Caki2 (cell line): ENCODE measurements at regions not wholly inside any gene's neighbourhood (a gene's known extent, or its start where the extent isn't known, plus 50 kb on each side); places are given as distances from the start of the nearest gene placed in this dataset.
"Not testable (repeated sequence)": the region's sequence is repeated elsewhere in the genome, so short reads cannot be mapped to it uniquely, and the experiment has no call there.

Experiments
- DNase-seq: peaks from one replicate; pipeline ENCODE4 v3.0.0-alpha.2; 2015; ENCODE audit warnings: low read depth
- in situ Hi-C: cut with HindIII; loops from 2 replicates; pipeline ENCODE4 v1.10.0; 2016; ENCODE audit warnings: low sequenced_read_pairs, low pct_unique_long_range_greater_than_20kb, mixed read lengths

DNA sequence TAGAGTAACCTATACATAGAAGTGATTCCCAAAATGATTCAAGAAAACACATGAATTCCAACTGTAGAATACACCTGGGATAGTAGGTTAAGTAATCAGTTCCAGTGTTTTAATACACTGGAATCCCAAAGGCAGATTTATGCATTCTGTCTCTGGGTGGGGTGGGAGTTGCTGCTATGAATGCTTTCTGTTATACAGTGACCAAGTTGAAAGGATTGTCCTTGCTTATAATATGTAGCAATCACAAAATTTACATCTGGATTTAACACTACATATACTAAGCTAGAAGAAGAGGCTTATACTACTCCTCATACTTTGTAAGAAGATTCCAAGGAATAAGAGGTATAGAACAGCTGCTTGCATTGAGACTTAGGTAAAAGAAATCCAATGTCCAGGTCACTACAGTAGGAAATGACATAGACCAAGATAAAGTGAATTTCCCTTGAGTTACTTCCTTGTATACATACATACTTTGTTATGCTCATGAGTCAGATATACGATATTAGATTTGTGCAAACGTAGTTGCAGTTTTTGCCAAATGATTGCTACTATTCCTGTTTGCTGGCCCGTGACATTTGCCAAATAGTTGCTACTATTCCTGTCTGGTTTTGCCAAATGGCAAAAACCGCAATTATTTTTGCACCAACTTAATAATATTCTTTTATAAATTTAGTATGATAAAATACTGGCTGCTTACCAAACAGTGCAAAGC is 210.5 kb upstream of the DIAPH2 start:
- DNase-seq, result no peak
- in situ Hi-C loops, result no loop called here

DNA sequence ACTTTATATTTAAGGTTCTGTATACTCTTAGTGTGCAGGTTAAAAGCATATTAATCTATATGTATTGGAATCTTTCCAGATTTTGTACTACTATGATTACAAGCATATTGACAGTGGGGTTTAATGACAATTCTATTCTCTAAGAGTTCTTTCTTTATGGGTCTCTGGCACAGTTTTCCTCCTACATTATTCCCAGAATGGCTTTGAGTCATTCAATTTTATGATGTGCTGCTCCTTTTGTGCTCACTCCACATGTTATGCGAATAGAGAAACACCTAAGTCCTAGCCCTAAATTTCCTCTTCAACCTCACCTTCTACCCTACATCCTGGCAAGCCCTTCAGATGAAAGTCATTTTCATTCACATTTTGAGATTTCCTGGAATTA is 209.9 kb upstream of the DIAPH2 start:
- in situ Hi-C loops, result no loop called here
- DNase-seq, result no peak

DNA sequence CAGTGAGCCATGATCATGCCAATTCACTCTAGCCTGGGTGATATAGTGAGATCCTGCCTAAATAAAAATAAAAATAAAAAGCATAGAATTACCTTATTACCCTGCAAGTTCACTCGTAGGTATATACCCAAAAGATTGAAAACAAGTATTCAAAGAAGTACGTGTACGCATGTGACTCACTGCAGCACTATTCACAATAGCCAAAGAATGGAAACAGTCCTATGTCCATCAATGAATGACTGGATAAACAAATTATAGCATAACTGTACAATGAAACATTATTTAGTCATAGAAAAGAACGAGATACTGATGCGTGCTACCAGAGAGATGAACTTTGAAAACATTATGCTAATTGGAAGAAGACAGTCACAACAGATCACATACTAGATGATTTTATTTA is 204.6 kb upstream of the DIAPH2 start:
- in situ Hi-C loops, result no loop called here
- no peak for DNase-seq

DNA sequence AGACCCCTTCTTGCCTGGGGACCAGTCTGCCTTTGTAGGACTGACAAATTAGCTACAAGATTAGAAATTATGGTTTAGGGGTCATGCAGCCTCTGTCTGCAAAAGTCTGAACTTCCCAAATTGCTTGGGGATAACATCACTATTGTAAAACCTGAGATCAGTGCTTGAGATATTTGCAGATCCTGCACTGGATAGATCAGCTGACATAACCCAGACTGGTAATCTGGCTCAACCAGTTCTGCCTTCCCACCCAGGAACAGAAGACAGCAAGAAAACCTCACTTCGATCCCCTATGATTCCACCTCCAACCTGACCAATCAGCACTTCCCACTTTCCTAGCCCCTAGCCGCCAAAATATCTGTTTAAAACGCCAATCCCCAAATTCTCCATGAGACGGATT is 202.8 kb upstream of the DIAPH2 start:
- no peak for DNase-seq
- in situ Hi-C loops, result no loop called here

DNA sequence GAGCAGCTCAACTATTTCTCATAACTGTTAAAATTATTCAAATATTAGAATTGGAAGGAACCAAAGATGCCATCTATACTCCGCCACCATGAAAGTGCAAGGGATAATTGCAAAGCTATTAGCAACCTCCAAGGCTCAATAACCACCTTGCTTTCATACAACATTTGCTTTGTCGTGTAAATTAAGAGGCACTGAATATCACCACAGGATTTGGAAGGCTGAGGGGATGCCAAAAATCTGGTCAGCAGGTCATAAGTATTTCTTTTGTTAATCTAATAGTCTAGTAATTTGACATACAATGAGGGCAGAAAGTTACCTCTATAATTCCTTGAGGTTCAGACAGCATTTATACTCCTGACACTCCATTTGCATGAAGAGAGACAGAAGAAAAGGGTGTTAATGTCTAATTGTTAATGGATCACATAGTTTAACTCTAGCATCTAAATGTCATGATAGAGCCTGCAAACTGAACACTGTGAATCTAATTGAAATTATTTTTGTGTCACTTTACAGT is 200.9 kb upstream of the DIAPH2 start:
- in situ Hi-C loops, result no loop called here
- DNase-seq, result no peak

DNA sequence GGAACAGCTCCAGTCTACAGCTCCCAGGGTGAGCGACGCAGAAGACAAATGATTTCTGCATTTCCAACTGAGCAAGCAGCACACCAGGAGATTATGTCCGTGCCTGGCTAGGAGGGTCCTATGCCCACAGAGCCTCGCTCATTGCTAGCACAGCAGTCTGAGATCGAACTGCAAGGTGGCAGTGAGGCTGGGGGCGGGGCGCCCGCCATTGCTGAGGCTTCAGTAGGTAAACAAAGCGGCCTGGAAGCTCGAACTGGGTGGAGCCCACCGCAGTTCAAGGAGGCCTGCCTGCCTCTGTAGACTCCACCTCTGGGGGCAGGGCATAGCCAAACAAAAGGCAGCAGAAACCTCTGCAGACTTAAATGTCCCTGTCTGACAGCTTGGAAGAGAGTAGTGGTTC is 198.0 kb upstream of the DIAPH2 start:
- in situ Hi-C loops, DNase-seq: not testable (repeated sequence)

DNA sequence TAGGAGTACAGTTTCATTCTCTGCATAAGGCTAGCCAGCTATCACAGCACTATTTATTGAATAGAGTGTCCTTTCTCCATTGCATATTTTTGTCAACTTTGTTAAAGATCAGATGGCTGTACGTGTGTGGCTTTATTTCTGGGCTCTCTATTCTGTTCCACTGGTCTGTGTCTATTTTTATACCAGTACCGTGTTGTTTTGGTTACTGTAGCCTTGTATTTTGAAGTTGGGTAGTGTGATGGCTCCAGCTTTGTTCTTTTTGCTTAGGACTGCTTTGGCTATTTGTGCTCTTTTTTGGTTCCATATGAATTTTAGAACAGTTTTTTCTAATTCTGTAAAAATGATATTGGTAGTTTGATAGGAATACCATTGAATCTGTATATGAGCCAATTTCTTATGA is 182.1 kb upstream of the DIAPH2 start:
- no peak for DNase-seq
- in situ Hi-C loops, result no loop called here

DNA sequence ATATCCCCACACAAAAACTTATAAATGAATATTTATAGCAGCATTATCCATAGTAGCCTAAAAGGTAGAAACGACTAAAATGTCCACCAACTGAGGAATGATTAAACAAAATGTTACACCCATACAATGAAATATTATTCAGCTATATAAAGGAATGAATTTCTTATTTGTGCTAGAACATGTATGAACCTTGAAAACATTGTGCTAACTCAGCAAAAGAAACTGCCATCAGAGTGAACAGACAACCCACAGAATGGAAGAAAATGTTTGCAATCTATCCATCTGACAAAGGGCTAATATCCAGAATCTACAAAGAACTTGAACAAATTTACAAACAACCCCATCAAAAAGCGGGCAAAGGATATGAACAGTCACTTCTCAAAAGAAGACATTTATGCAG is 155.3 kb upstream of the DIAPH2 start:
- in situ Hi-C loops, DNase-seq: not testable (repeated sequence)

DNA sequence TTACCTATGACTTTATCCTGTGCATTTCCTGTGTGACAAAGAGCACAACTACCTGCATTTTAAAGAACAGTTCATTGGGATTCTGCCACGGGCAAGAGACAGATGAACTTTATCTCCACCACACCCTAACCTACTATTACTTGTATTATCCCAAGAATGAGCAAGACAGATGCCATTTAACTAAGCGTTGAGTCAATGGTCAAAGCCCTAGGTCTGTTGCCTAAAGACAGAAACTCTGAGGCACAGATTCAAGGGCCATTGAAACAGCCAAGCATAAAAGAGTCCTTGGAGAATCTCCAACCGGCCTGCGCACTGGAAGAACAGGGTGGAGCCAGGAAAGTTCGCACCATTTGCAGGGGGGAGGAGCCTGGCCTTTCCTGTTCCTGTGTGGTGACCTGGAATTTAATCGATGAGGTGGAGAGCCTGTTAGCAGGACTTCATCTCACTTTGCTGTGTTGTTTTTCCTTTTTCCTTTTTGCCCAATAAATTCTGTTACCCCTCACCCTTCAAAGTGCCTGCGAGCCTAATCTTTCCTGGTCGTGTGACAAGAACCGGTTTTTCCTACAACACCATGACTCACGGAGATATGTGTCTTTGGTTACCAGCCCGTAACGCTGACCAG is 146.4 kb upstream of the DIAPH2 start:
- in situ Hi-C loops, result no loop called here
- DNase-seq, result no peak

DNA sequence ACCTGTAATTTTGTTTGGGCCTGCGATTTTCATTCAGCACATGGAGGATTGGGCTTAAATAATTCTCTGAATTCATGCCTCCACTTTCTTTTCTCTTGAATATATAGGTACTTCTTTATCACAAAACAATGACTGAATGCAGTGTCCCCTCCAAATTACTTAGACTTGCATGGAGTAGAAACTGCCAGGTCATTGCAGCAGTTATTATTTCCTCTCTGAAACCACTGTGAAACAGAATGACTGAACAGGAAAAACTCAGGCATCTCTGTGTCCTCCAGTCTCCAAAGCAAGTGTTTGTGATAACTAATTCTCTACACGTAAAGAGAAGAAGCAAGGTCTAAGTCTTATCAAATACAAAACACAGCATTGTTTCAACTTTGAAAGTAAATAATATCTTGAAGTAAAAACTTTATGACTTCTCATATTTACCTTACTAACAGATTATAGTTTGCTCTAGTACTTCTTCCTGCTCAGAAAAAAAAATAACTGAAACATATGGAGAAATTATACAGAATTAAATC is 144.5 kb upstream of the DIAPH2 start:
- DNase-seq, result no peak
- in situ Hi-C loops, result no loop called here

DNA sequence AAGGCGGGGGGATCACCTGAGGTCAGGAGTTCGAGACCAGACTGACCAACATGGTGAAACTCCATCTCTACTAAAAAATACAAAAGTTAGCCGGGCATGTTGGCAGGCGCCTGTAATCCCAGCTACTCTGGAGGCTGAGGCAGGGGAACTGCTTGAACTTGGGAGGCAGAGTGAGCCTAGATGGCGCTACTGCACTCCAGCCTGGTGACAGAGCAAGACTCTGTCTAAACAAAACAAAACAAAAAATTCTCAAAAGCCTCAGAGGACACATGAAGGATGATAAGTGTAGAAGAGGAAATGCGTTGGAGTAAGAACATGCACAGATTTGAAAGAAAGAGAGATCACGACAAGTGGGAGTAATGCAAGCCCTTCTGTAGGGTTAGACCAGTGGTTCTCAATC is 138.4 kb upstream of the DIAPH2 start:
- DNase-seq, in situ Hi-C loops: not testable (repeated sequence)

DNA sequence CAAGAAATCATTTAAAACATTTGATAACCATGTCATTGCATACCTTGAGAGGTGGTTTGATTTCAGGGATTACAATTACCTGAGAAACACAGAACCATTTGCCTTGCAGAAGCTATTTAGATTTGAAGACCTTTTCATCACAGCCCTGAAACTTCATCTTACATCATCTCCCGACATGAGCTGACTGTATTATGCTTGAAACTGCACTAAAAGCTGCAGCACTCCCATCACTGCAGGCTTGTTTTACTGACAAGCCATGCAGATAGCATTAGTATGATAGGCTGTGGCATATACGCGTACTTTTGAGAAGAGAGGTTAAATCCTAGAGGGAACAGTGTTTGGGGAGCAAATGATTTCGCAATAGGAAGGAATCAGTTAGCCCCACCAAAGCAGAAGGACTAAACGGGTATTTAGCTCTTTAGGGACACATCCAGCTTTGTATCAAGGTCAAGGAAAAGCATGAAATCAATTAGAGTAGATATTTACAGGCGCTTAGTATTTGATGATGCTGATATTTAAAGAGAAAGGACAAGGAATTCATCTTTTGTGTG is 133.2 kb upstream of the DIAPH2 start:
- no peak for DNase-seq
- in situ Hi-C loops, result no loop called here

DNA sequence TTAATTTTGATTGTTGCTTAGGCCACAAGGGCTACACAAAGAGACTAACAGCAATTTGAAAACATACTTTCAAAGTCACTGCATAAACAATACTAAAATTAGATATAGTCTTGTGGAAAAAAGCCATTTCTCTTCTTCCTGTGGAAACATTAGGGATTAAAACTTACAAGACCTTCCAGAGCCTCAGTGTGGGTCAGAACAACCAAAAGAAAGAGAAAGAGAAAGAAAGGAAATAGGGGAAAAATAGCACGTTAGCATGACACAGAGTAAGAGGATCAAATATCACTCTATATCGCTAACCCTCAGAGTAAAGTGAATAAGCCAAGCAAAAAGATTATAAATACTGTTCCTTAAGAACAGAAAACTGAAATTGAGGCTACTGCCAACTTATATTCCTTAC is 127.8 kb upstream of the DIAPH2 start:
- DNase-seq, result no peak
- in situ Hi-C loops, result no loop called here

DNA sequence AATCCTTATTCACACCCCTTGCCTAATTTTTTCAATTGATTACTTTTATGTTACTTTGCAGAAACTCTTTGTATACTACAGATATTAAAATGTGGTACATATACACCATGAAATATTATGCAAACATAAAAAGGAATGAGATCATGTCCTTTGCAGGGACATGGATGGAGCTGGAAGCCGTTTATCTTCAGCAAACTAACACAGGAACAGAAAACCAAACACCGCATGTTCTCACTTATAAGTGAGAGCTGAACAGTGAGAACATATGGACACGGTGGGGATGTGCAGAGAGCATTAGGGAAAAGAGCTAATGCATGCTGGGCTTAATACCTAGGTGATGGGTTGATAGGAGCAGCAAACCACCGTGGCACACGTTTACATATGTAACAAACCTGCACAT is 123.5 kb upstream of the DIAPH2 start:
- in situ Hi-C loops, DNase-seq: not testable (repeated sequence)

DNA sequence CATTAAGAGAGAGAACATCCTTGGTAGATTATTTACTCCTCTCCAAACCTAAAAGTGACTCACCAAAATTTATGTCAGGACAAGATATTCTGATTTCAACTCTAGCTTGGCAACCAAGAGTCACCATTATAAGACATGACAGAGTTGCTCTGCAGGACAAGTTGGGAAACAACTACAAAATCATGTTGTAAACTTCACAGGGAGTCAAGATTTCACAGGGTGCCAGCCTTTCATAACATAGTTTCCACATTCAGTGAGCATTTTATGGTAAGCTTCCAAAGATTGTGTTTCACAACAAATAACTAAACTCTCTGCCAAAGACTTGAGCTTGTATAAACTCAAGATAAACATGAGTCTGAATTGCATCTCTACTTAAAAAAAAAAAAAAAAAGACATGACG is 121.0 kb upstream of the DIAPH2 start:
- in situ Hi-C loops, result no loop called here
- peak; percentile 3 for DNase-seq

DNA sequence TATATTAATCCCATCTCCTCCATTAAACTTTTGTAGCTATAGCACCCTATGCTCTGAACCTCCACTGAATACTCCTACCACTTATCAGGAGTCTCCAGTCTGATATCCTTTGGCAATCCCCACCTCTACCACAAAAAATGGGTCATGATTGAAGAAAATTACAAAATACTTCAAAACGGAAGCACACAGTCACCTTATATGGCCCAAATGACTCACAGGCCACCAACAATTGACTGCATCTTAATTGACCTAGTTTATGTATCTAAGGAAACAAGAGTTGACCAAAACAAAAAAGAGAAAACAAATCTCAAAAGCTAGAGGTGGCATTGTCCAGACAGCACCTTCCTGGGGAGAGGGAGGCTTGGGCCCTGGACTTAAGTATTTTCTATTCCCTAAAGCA is 120.0 kb upstream of the DIAPH2 start:
- in situ Hi-C loops, result no loop called here
- no peak for DNase-seq

DNA sequence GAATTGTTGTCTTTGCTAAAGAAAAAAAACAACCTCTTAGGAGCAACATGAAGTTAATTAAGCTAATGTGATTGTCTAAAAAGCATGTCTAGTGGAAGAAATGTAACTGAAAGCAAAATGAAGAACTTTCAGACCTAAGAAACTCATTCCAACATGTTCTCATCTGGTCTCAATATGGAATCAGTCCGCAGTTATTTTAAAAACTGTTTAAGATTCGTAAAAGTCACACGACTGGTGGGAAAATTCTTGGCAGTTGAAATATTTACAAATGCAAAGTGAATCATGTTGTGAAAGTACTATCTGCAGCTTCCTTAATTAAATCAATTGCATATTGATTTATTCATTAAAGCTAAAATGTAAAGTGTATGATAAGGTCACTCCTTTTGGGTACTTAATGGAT is 117.8 kb upstream of the DIAPH2 start:
- in situ Hi-C loops, result no loop called here
- no peak for DNase-seq

DNA sequence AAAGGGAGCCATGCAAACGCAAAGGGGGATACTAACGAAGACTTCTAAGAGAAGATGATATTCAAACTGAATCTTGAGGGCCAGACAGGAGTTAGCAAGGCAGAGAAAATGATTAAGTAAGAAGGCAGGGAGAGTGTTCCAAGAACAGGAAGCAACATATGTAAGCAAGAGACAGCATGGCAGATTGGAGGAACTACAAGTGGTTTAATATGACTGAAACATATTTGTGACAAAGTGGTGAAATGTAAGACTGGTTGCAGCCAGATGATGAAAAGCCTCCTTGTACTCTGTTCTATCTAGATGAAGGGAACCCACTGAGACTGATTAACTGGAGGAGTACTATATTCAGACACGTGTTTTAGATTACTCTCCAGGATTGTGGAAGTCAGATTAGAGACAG is 116.6 kb upstream of the DIAPH2 start:
- in situ Hi-C loops, result no loop called here
- DNase-seq, result no peak

DNA sequence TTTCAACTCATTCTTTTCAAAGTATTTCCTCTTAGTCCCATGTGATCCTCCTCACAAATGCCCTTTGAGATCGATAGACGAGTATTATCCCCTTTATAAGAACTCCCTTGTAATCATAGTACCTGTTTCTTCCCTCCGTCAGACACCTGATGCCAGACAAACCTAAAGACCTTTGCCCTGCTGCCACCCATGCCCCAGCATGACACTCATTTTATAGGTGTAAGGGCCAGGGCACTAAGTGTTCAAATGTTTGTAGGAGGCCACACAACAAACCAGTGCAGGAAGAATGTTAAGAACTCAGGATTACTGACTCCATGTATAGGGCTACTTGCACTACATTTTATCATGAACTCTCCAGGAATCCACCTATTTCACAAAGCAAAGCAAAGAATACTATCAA is 115.6 kb upstream of the DIAPH2 start:
- no peak for DNase-seq
- in situ Hi-C loops, result no loop called here

DNA sequence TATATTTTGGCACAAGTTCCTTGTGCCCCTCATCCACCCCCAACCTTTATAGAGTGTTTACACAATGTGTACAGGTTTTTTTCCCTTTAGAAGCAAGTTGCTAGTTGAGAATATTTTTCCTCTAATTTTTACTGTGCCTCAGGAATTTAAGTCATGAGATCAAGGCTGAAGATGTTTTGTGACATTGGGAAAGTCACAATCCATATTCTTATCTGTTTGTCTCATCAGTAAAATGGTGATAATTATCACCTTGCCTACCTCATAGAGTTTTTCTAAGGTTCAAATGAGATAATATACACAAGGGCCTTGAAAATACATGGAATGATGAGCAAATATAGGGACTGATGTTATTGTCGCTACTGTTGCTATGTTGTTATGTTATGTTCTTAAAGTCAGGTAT is 109.6 kb upstream of the DIAPH2 start:
- in situ Hi-C loops, result no loop called here
- no peak for DNase-seq
